ENCODE measurements at regions not wholly inside any gene's neighbourhood (a gene's known extent, or its start where the extent isn't known, plus 50 kb on each side); places are given as distances from the start of the nearest gene placed in this dataset.

DNA sequence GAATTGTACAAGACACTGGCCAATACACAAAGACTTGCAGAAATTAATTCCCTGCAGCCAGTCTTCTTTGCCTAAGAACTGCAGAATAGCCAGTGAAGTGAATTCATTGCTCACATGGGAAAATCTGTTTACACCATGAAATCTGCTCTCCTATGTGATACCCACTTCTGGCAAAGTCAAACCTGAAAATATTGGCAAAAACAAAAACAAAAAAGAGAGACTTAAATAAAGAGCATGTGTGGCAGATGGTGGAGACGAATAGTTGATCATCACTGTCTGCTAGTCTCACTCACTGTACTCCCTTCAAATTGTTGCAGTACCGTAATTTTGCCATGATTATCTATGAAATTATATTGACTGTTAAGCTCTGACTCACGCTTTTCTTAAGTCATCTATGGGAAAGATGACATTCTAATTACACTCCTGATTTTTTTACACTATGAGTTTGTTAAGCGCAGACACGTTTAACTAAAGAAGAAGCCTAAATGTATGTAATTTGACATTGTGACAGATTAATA lies 406.8 kb downstream of the PCDH7 start:
- Histone ChIP-seq H3K27me3 (ENCODE audit: insufficient read depth, low read length) (no peaks in the 10 kb centered on the region), H3K9ac (ENCODE audit: low read length) (no peak overlapping the region), H3K79me2 (ENCODE audit: insufficient read depth, low read length) (peaks cover 8% of the 10 kb centered on the region; the same call in 1 of the 2 replicates), H3K27ac (ENCODE audit: low read depth, low read length) (no peak overlapping the region), H2AFZ (ENCODE audit: low read depth, low read length, poor library complexity, severe bottlenecking) (no peak overlapping the region), H3K4me1 (ENCODE audit: control insufficient read depth in 1 of 2, insufficient read depth in 2 of 2, low read length in 2 of 2) (peaks cover 9 to 13% of the 10 kb centered on the region in 2 experiments; a peak in 3 of 4 replicates), H3K9me2 (ENCODE audit: insufficient read depth) (no peaks in the 10 kb centered on the region), H3K9me3 (ENCODE audit: control insufficient read depth in 1 of 2, insufficient read depth in 1 of 2, low read depth in 1 of 2, low read length in 2 of 2) (no peaks in the 10 kb centered on the region), H3K36me3 (ENCODE audit: control insufficient read depth in 1 of 2, insufficient read depth in 2 of 2, low read length in 2 of 2) (no peaks in the 10 kb centered on the region; a peak in 1 of 4 replicates), H3K4me2 (ENCODE audit: low read length) (no peak overlapping the region), H3K4me3 (replicated peaks in 1 of 2; ENCODE audit: low read depth in 1 of 2, low read length in 2 of 2) (no peak overlapping the region), H4K20me1 (ENCODE audit: insufficient read depth) (no peaks in the 10 kb centered on the region)
- ChIA-PET POLR2A (no interaction called here), RAD21 (ENCODE audit: low non-redundant PET in 1 of 2, low total read pairs in 2 of 2, uncharacterized antibody in 2 of 2, unreplicated experiment in 2 of 2) (no interaction called here), CTCF (no interaction called here)
- DNase-seq (ENCODE audit: low read depth, low spot score) (no peak), ATAC-seq (no peak)
- no TSS peak for BruUV-seq (replicated peaks)
- intact Hi-C loops (cut with micrococcal nuclease) = no loop called here
- TF ChIP-seq SIN3A (IDR thresholded peaks at IDR 0.05; ENCODE audit: low read depth) (no peak), SRF (IDR thresholded peaks at IDR 0.05; ENCODE audit: low read depth) (no peak), SP1 (IDR thresholded peaks at IDR 0.05; ENCODE audit: low read depth) (no peak)
- TF ChIP-seq, protein P1, sequence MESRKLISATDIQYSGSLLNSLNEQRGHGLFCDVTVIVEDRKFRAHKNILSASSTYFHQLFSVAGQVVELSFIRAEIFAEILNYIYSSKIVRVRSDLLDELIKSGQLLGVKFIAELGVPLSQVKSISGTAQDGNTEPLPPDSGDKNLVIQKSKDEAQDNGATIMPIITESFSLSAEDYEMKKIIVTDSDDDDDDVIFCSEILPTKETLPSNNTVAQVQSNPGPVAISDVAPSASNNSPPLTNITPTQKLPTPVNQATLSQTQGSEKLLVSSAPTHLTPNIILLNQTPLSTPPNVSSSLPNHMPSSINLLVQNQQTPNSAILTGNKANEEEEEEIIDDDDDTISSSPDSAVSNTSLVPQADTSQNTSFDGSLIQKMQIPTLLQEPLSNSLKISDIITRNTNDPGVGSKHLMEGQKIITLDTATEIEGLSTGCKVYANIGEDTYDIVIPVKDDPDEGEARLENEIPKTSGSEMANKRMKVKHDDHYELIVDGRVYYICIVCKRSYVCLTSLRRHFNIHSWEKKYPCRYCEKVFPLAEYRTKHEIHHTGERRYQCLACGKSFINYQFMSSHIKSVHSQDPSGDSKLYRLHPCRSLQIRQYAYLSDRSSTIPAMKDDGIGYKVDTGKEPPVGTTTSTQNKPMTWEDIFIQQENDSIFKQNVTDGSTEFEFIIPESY (IDR thresholded peaks at IDR 0.05; ENCODE audit: extremely low read depth, insufficient replicate concordance, low read length) = no peak

DNA sequence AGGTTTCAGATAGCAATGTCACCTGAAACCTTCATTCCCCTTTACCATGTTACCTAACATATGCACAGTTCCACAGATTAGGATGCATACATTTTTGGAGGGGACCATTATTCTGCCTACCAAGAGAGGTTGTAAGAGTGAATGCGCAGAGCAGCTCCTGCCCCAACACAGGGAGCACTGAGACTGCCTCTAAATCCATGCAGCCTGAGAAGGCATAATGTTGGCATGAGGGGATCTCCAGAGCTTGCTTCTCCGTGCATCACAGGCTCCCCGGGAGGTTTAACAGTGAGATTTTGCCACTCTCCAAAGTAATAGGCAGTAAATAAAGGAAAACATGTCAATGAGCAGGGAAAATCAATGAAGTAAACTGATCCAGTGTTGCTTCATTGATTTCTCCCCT lies 410.8 kb downstream of the PCDH7 start:
- H3K4me1 ChIP-seq (ENCODE audit: control insufficient read depth in 1 of 2, insufficient read depth in 2 of 2, low read length in 2 of 2) = peaks cover 16 to 19% of the 10 kb centered on the region in 2 experiments; a peak in 3 of 4 replicates
- no peak overlapping the region for H3K4me3 ChIP-seq (replicated peaks in 1 of 2; ENCODE audit: low read depth in 1 of 2, low read length in 2 of 2)
- H3K9ac ChIP-seq (ENCODE audit: low read length) = no peak overlapping the region
- CTCF ChIA-PET = no interaction called here
- no peak for ATAC-seq
- intact Hi-C loops (cut with micrococcal nuclease) = no loop called here
- TF ChIP-seq, protein P2, sequence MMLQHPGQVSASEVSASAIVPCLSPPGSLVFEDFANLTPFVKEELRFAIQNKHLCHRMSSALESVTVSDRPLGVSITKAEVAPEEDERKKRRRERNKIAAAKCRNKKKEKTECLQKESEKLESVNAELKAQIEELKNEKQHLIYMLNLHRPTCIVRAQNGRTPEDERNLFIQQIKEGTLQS (IDR thresholded peaks at IDR 0.05) = no peak
- TF ChIP-seq, protein P3, sequence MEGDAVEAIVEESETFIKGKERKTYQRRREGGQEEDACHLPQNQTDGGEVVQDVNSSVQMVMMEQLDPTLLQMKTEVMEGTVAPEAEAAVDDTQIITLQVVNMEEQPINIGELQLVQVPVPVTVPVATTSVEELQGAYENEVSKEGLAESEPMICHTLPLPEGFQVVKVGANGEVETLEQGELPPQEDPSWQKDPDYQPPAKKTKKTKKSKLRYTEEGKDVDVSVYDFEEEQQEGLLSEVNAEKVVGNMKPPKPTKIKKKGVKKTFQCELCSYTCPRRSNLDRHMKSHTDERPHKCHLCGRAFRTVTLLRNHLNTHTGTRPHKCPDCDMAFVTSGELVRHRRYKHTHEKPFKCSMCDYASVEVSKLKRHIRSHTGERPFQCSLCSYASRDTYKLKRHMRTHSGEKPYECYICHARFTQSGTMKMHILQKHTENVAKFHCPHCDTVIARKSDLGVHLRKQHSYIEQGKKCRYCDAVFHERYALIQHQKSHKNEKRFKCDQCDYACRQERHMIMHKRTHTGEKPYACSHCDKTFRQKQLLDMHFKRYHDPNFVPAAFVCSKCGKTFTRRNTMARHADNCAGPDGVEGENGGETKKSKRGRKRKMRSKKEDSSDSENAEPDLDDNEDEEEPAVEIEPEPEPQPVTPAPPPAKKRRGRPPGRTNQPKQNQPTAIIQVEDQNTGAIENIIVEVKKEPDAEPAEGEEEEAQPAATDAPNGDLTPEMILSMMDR (IDR thresholded peaks at IDR 0.05 in 2 of 3, conservative IDR thresholded peaks at IDR 0.05 in 1 of 3; ENCODE audit: borderline replicate concordance in 1 of 3, insufficient read depth in 1 of 3, low read depth in 2 of 3, low read length in 2 of 3) = no peak
- TF ChIP-seq FOSL1 (IDR thresholded peaks at IDR 0.05; ENCODE audit: low read depth) (no peak), ZNF274 (IDR thresholded peaks at IDR 0.05; ENCODE audit: low read depth, low read length) (no peak)
- TF ChIP-seq, protein P4, sequence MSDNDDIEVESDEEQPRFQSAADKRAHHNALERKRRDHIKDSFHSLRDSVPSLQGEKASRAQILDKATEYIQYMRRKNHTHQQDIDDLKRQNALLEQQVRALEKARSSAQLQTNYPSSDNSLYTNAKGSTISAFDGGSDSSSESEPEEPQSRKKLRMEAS (IDR thresholded peaks at IDR 0.05) = no peak
- peaks cover 16% of the 10 kb centered on the region; the same call in 1 of the 2 replicates for H3K79me2 ChIP-seq (ENCODE audit: insufficient read depth, low read length)
- H3K9me2 ChIP-seq (ENCODE audit: insufficient read depth) = no peaks in the 10 kb centered on the region
- no peaks in the 10 kb centered on the region for H3K27me3 ChIP-seq (ENCODE audit: insufficient read depth, low read length)
- no peaks in the 10 kb centered on the region for H3K36me3 ChIP-seq (ENCODE audit: control insufficient read depth in 1 of 2, insufficient read depth in 2 of 2, low read length in 2 of 2)
- no peak overlapping the region for H3K27ac ChIP-seq (ENCODE audit: low read depth, low read length)
- RAD21 ChIA-PET (ENCODE audit: low non-redundant PET in 1 of 2, low total read pairs in 2 of 2, uncharacterized antibody in 2 of 2, unreplicated experiment in 2 of 2) = no interaction called here
- H4K20me1 ChIP-seq (ENCODE audit: insufficient read depth) = no peaks in the 10 kb centered on the region
- H3K9me3 ChIP-seq (ENCODE audit: control insufficient read depth in 1 of 2, insufficient read depth in 1 of 2, low read depth in 1 of 2, low read length in 2 of 2) = no peaks in the 10 kb centered on the region
- no peak overlapping the region for H2AFZ ChIP-seq (ENCODE audit: low read depth, low read length, poor library complexity, severe bottlenecking)
- DNase-seq (ENCODE audit: low read depth, low spot score) = no peak
- no TSS peak for BruUV-seq (replicated peaks)
- POLR2A ChIA-PET = no interaction called here
- no peak overlapping the region for H3K4me2 ChIP-seq (ENCODE audit: low read length)

All from HCT116 (cell line).